NCI-H2227 (cell line): ENCODE measurements at regions not wholly inside any gene's neighbourhood (a gene's known extent, or its start where the extent isn't known, plus 50 kb on each side); places are given as distances from the start of the nearest gene placed in this dataset.
"Not testable (repeated sequence)": the region's sequence is repeated elsewhere in the genome, so short reads cannot be mapped to it uniquely, and the experiment has no call there.

Experiments
- DNase-seq: peaks from one replicate; lab custom pipeline; 2025; ENCODE audit not compliant: unreplicated experiment; lab: John Stamatoyannopoulos, UW

DNA sequence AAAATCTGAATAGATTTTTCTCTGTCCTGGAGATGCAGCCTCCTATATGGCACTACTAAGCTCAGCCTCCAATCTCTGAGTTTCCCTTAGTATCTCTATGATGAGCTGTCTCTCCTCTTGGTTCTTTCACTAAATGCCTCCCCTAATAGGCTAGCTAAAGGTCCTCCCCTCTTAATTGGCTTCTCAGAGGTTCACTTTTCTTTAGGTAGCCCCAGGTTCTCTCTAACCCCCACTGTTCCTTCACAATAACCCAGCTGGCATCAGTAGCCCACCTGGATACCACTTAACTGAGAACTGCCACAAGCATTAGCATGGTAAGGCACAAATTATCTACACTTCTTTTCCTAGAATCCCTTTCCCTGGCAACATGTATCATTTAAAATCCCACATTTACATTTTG, 523.2 kb downstream of the IGSF11 start:
- no peak for DNase-seq

DNA sequence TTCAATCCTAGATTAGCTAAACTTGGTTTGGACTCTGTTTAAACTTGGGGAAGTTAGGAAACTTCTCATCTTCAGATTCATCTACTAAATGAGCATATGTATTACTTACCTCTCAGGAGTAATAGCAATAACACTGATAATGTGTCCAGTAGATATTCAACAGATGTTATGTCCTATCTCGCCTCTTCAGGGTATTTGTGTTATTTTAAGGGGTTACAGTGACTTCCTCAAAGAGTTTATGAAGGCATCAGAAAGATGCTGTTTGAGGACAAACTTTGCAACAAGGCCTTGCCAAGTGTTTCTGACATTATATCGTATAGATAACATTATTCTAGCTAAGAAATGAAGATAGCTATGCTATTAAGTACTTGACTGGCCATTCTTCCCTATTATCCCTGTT, 522.3 kb downstream of the IGSF11 start:
- DNase-seq: no peak

DNA sequence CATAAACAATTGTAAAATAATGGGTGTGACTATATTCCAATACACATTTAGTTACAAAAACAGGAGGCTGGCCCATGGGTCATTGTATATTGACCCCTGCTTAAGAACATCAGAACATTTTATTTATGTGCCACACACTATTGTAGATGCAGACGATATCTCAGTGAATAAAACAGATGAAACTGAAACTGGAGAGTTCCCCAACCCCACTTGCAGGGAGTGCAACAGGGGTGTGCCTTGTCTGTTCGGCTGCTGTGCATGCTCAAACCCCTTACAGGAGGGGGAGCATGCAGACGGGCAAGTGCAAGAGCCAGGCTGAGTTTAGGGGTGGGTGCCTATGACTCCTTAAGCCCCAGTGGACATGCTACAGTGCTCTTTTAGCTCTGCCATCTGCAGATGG, 509.6 kb downstream of the IGSF11 start:
- no peak for DNase-seq

DNA sequence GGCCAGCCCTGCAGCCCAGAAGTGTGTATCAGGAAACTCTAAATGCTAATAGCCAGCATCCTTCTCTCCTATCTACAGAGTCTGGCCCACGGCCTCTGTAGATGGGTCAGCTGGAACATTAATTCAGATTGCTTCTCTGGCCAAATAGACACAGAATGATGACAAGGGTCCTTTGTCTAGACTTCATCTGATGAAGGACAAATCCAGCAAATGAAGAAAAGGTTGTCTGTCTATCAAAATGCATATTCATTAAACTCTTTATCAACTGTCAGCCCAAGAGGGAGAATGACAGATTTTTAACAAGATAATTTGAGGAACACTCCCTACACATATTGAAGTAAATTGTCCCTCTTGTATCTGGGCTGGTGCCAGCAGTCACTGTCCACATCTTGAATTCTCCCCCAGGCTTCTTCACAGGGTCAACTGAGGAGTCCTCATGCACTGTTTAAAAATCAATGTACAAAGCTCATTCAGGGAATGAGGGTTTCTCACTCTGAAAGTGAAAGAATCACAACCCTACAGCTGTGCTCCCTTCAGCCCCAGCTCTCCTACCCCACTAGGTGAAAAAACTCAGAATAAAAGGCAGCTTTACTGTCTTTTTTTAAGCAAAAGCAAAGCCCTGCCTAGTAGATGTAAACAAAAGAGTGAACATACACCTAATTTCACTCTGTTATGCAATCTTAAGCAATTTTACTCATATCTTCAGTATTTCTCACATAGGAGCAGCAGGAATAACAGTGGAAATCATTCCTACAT, 507.7 kb downstream of the IGSF11 start:
- no peak for DNase-seq

DNA sequence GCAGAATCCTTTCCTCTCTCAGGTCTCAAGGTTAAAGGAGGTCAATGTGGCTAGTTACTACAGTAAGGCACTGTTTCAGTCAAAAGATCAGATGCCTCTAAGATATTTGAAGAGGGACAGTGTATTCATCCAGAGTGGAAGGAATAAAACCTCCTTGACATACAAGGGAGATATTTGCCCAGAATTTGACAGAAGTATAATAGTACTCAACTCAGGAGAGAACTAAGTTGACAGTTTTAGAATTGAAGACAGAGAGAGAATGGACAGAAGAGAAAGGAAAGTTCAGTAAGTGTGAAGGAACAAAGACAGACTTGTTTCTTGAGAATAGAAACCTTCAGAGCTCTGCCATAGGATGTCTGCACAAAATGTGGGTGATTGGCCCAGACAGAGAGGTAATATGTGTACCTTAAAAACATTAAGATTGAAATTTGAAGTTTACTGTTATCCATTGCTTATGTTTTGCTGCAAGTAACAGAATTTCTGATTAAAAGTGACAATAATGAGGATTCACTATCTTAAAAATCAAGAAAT, 507.1 kb downstream of the IGSF11 start:
- DNase-seq: no peak

DNA sequence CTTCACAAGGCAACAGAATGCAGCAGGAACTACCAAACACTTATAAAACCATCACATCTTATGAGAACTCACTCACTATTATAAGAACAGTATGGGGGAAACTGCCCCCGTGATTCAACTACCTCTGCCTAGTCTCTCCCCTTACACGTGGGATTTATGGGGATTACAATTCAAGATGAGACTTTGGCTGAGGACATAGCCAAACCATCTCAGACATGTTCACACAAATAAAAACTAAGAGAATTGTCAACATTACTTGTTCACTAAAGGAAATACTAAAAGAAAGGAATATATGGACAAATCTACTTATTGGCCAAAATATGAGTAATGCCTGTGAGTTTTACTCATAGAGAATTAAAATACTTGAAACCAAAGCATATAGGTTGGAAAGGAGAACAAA, 505.1 kb downstream of the IGSF11 start:
- no peak for DNase-seq

DNA sequence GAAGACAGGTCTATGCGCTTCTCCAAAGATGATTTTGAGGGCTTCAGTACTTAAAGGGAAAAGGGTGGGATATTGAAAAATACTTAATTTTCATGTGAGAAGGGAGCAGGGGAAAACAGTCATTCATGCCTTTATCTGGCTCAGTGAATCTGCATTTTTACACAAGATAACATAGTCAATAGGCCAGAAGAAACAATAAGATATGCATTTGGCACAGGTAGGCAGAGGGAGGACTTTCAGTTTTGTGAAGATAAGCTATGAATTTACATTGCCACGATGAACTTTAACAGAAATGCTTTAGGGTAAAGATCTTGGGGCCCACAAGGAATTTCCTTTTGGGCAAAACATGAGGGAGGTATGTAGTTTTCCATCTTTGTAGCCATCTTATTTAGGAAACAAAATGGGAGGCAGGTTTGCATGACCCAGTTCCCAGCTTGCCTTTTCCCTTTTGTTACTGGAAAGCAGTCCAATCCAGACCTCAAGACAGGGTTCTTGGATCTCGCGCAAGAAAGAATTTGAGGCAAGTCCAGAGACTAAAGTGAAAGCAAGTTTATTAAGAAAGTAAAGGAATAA, 504.2 kb downstream of the IGSF11 start:
- DNase-seq: no peak

DNA sequence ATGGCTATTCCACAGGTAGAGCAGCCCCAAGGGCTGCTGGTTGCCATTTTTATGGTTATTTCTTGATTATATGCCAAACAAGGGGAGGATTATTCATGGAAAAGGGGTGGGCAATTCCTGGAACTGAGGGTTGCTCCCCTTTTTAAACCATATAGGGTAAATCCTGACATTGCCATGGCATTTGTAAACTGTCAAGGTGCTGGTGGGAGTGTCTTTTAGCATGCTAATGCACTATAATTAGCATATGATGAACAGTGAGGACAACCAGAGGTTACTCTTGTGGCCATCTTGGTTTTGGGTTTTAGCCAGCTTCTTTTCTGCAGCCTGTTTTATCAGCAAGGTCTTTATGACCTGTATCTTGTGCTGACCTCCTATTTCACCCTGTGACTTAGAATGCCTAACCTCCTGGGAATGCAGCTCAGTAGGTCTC, 503.7 kb downstream of the IGSF11 start:
- not testable (repeated sequence) for DNase-seq

DNA sequence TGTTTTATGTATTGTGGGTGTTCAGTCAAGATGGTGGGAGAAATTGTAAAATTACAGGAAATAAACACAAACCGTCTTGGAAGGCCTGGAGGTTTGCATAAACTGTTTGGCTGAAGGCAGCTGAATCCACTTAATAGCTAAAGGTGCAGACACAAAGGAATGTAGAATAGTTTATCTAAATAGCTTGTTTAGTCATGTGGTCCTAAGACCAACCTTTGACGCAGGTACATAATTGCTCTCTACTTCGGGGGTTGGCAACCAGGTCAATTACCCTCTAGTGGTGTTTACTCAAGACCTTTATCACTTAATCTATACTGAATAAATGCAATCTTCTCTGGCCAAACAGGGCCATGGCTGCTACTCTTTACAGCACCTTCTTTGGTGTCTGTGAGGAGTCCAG, 502.8 kb downstream of the IGSF11 start:
- DNase-seq: no peak

DNA sequence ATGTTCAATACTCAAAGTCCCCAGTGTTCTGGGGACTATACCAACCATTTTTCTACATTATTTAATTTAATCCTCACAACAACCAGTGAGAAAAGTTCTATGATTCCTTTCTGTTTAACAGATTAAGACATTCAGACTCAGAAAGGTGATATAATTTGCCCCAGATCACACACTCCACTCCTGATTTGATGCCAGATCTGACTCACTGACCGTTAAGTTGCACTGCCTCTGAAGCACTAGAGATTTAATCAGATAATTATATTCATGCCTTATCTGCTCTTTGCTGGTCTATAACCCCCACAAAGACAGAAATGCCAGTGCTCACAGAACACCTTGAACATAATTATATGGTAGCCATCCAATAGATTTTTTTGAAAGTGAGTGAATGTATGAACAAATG, 501.0 kb downstream of the IGSF11 start:
- DNase-seq: no peak

DNA sequence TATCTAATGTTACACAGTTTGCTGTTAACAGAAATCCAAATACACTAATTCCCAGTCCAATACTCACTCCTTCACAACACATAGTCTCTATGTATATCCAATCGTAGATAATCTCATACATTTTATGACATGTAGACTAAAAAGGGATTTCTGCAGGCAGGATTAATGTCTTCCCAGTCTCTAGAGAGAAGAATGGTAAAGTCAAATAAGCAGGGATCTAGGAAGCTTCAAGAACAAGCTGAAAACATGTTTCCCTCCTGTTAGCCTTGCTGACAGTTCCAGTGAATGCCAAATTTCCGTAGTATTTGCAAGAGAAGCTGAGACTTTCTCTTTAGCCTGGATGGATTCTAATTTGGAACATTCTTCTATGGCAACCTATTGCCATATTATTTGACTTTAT, 500.1 kb downstream of the IGSF11 start:
- no peak for DNase-seq

DNA sequence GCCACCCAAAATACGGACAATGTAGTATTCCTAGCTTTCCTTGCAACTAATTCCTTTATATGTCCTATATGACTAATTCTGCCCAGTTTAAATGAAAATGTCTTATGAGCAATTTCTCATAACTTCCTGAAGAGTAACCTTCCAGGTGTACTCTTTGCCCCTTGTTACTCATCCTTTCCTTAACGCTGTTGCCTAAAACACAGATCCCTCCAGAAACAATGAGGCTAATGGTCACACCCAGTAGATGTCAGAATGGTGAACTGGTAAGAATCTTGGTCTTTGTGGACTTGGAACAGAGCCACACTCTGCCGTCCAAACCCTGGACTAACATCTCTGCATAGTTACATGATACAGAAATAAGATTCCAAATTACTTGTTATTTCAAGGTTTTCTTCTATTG, 497.9 kb downstream of the IGSF11 start:
- no peak for DNase-seq

DNA sequence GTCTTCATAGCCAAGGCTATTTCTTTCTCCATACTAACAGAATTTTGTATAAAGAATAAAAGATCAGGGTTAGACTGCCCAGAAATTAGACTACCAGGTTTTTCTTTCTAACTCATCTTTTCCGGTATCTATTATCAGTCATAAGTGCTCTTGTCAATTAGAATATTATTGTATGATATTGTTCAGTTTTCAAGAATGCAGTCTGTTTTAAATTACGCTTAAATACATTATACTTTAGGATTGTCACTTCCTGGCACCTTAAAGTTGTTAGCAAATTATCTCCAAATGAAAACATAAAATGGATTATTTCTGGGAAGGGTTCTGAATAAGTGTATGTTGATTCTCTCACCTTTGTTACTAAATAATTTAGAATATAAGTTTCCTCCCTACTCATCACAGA, 497.2 kb downstream of the IGSF11 start:
- no peak for DNase-seq

DNA sequence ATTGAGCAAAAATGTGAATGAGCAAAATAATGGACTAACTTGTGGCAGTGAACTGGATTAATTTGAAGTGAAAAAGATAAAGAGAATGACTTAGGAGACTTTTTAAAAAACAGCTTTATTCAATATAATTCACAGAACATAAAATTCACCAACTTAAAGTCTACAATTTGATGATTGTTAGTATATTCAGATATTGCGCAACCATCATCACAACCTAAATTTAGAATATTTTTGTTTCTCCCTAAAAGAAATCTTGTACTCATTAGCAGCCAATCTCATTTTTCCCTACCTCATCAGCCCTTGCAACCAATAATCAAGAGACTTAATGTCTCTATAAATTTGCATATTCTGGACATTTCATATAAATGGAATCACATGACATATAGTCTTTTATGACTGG, 496.5 kb downstream of the IGSF11 start:
- no peak for DNase-seq

DNA sequence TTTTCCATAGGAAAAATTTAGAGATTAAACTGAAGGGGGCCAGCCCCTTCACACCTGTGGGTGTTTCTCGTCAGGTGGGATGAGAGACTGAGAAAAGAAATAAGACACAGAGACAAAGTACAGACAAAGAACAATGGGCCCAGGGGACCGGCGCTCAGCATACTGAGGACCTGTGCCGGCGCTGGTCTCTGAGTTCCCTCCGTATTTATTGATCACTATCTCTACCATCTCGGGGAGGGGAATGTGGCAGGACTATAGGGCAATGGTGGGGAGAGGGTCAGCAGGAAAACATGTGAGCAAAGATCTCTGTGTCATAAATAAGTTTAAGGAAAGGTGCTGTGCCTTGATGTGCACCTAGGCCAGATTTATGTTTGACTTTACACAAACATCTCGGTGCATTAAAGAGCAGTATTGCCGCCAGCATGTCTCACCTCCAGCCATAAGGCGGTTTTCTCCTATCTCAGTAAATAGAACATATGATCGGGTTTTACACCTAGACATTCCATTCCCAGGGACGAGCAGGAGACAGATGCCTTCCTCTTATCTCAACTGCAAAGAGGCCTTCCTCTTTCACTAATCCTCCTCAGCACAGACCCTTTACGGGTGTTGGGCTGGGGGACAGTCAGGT, 494.7 kb downstream of the IGSF11 start:
- not testable (repeated sequence) for DNase-seq

DNA sequence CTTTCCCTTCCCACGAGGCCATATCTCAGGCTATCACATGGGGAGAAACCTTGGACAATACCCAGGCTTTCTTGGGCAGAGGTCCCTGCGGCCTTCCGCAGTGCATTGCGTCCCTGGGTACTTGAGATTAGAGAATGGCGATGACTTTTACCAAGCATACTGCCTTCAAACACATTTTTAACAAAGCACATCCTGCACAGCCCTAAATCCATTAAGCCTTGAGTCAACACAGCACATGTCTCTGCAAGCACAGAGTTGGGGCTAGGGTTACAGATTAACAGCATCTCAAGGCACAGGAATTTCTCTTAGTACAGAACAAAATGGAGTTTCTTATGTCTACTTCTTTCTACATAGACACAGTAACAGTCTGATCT, 494.2 kb downstream of the IGSF11 start:
- not testable (repeated sequence) for DNase-seq

DNA sequence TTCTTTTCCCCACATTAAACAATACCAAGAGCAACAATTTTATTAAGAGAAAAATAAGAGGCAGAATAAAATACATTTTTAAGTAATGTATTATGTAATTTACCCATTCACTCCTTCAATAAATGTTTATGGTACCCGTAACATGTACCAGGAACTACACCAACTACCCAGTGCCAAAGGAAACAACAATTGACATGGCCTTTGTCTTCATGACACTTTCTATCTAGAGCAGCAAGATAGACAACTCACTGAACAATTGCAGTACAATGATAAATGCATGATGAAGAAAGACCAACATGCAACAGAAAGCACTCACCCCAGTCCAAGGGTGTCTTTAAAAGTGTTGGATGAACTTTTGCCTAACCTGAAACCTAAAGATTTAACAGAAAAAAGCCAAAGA, 493.8 kb downstream of the IGSF11 start:
- no peak for DNase-seq

DNA sequence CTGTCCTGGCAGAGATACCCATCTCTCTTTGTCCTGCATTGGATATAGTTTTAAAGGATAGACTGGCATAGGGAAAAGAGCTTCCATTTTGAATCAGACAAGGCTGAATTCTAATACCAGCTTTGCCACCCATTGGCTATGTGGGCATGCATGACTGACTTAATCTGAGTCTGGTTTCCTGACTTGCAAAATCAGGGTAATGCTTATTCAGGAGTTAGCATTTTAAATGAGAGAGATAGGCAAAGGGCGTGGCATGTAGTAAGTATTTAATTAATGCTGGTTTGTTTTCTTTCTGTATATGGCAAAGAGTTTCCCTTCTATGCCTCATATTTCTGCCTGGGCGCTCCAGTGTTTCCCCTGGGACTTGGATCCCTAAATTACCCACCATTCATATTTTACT, 492.9 kb downstream of the IGSF11 start:
- DNase-seq: no peak

DNA sequence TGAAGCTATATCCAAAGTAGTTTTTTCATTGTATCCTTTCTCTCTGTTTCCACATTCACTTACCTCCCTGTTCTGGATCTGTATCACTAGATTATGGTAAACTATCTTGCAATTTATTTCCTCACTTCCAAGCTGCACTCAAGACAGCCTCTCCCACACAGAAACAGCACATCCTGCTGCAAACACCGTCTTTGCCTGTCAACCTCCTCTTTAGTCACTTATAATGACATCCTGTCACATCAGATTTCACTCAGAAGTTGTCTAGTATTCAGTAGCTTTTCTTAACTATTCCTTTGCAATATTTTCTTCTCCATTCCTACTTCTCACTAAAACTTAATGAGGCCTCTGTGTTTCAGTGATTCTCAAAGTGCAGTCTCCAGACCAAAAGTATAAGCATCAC, 490.8 kb downstream of the IGSF11 start:
- DNase-seq: no peak

DNA sequence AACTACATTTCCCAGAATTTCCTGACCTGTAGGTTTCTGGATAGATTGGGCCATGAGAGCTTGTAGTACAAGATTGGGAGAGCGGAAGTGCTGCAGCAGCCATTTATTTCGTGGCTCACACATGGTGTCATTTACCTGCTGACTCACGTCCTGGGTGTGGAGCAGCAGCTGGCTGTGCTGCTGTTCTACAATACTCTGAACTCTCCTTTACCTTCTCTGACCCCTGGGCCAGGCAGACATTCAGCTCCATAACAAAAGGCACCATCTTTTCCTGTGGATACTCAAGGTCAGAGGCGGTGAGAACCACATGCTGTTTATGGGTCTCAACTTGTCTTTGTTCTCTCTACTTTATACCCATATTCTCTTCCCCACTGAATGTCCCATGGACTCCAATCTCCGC, 490.2 kb downstream of the IGSF11 start:
- no peak for DNase-seq

DNA sequence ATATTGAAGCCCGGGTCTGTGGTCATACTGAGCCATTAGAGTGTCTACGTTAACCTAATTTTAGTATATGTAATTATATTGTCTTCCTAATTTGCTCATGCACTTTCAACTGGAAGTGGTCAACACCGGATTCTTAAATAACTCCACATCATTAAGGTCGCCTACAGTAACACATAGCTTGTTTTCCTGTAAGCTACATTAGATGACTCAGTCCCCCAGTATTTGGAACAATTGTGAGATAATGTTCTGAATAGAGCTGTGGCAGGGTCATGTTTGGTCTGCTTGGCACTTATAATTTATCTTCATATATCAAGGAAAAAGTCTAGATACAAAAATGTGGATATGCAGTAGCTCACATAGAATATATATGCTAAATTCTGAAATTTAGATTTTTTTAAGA, 486.2 kb downstream of the IGSF11 start:
- DNase-seq: no peak

DNA sequence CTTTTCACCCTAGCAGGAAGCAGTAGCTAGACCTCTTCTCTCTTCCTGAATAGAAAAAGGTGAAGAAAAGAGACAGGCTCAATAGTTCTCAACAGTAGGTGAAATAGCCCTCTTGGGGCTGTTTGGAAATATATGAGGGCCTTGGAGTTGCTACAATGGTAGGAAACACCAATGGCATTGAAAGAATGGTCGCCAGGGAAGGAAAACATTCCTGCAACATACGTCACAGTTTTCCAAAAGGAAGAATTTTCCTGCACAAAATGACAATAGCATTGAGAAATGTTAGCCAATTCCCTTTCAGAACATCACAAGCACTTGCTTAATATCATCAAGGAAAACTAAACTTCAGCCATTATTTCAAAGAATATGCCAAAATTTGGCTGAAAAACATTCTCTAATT, 484.5 kb downstream of the IGSF11 start:
- no peak for DNase-seq
